IPS-20b (cell line): ENCODE measurements at regions not wholly inside any gene's neighbourhood (a gene's known extent, or its start where the extent isn't known, plus 50 kb on each side); places are given as distances from the start of the nearest gene placed in this dataset.

Source experiments
- H3K27ac ChIP-seq: one replicate; pipeline ENCODE4 v1.5.1; 2013; ENCODE audit warnings: low read length
- H3K27me3 ChIP-seq: 2 replicates; pipeline ENCODE4 v1.6.1; 2013; ENCODE audit warnings: mild to moderate bottlenecking, low read length, inconsistent platforms; ENCODE audit not compliant: insufficient read depth
- H3K36me3 ChIP-seq: 2 replicates; pipeline ENCODE4 v1.6.1; 2013; ENCODE audit warnings: low read depth, mild to moderate bottlenecking, inconsistent platforms, low read length, moderate library complexity; ENCODE audit not compliant: insufficient read depth
- H3K4me1 ChIP-seq: 2 replicates; pipeline ENCODE4 v1.6.1; 2013; ENCODE audit warnings: mild to moderate bottlenecking, control low read depth, inconsistent platforms, low read length, moderate library complexity; ENCODE audit not compliant: insufficient read depth
- H3K4me3 ChIP-seq: 2 replicates; pipeline ENCODE4 v1.5.1; 2013; ENCODE audit warnings: mild to moderate bottlenecking, low read length, inconsistent platforms
- H3K9ac ChIP-seq: 2 replicates; pipeline ENCODE4 v1.6.1; 2013; ENCODE audit warnings: low read depth, mild to moderate bottlenecking, inconsistent platforms, low read length, moderate library complexity
- H3K9me3 ChIP-seq: 2 replicates; pipeline ENCODE4 v1.6.1; 2013; ENCODE audit warnings: mild to moderate bottlenecking, low read depth, low read length, inconsistent platforms; ENCODE audit not compliant: insufficient read depth

- Histone ChIP-seq H3K27ac (no peak overlapping the region), H3K9ac (no peak overlapping the region)
These were observed 110.7 kb downstream of the KLF12 start for GRCh38 chr13:74023484-74023883.

GRCh38 chr13:74021505-74021904 is 112.7 kb downstream of the KLF12 start:
- H3K27ac ChIP-seq: no peak overlapping the region

More at GRCh38 chr13:74023484-74023883, 110.7 kb downstream of the KLF12 start:
- Histone ChIP-seq H3K4me1 (peaks cover 34% of the 10 kb centered on the region; the same call in 1 of the 2 replicates), H3K4me3 (no peak overlapping the region), H3K36me3 (no peaks in the 10 kb centered on the region), H3K27me3 (no peaks in the 10 kb centered on the region), H3K9me3 (no peaks in the 10 kb centered on the region; the same call in 1 of the 2 replicates)

GRCh38 chr13:74018062-74018431 is 116.2 kb downstream of the KLF12 start:
- H3K9me3 ChIP-seq: no peaks in the 10 kb centered on the region; the same call in 1 of the 2 replicates
- no peak overlapping the region for H3K9ac ChIP-seq
- no peaks in the 10 kb centered on the region for H3K27me3 ChIP-seq
- H3K27ac ChIP-seq: no peak overlapping the region
- H3K36me3 ChIP-seq: no peaks in the 10 kb centered on the region
- H3K4me3 ChIP-seq: no peak overlapping the region
- H3K4me1 ChIP-seq: peaks cover 6% of the 10 kb centered on the region; the same call in 1 of the 2 replicates

More at GRCh38 chr13:74021505-74021904, 112.7 kb downstream of the KLF12 start:
- Histone ChIP-seq H3K4me3 (no peak overlapping the region), H3K9me3 (no peaks in the 10 kb centered on the region; the same call in 1 of the 2 replicates), H3K36me3 (no peaks in the 10 kb centered on the region), H3K4me1 (peaks cover 22% of the 10 kb centered on the region; the same call in 1 of the 2 replicates), H3K9ac (no peak overlapping the region), H3K27me3 (no peaks in the 10 kb centered on the region)

DNA sequence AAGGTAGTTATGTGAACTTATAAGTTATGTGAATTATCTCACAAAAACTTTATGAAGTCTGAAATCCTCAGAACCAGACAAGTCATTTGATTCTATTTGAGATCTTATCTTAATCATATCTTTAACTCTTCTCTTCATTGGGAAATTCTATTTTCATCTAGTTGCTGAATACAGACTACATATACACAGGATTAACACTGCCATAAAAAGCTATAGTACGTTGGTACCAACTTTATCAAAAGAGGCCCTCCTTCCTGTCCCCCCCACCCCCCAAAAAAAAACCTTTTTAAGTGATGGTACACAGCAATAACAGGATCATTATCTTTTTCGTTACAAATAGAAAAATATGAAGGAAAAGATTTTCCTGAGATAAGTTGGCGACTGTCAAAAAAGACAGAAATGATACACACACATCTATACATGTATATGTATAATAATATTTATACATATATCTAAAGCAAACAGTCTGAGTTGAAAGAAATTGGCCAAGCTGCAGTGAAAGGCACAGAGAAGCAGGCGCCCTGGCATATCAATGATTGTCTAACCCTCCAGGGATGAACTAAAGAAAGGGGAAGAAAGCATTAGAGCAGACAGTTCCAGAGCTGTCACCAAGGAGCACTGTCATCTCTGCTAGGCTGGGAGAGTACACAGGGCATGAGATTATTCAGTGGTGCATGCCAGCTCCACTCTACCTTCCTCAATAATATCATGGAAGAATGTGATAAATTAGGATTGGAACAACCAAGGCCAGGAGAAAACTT is 116.7 kb downstream of the KLF12 start:
- Histone ChIP-seq H3K4me1 (peaks cover 6% of the 10 kb centered on the region; the same call in 1 of the 2 replicates), H3K9ac (no peak overlapping the region), H3K4me3 (no peak overlapping the region), H3K9me3 (no peaks in the 10 kb centered on the region; the same call in 1 of the 2 replicates), H3K27ac (no peak overlapping the region), H3K36me3 (no peaks in the 10 kb centered on the region), H3K27me3 (no peaks in the 10 kb centered on the region)

DNA sequence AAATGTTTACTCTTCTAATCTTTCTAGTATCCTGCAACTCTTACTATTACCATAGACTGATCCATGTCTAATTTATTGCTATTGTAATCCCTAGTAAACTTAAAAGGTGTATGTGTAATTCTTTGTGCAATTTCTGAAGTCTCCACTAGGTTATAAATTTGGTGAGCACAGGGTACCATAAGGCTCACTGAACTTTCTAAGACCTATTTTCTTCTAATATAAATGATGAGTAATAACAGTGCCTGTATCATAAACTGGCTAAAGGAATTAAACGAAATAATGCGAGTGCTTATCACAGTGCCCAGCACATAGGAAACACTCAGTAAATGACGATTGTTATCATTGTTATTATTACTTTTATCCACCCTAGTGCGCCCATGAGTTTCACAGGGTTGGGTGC is 119.1 kb downstream of the KLF12 start:
- Histone ChIP-seq H3K9me3 (no peaks in the 10 kb centered on the region), H3K4me1 (peaks cover 6% of the 10 kb centered on the region; the same call in 1 of the 2 replicates), H3K27me3 (no peaks in the 10 kb centered on the region), H3K27ac (no peak overlapping the region), H3K36me3 (no peaks in the 10 kb centered on the region), H3K4me3 (no peak overlapping the region), H3K9ac (no peak overlapping the region)

DNA sequence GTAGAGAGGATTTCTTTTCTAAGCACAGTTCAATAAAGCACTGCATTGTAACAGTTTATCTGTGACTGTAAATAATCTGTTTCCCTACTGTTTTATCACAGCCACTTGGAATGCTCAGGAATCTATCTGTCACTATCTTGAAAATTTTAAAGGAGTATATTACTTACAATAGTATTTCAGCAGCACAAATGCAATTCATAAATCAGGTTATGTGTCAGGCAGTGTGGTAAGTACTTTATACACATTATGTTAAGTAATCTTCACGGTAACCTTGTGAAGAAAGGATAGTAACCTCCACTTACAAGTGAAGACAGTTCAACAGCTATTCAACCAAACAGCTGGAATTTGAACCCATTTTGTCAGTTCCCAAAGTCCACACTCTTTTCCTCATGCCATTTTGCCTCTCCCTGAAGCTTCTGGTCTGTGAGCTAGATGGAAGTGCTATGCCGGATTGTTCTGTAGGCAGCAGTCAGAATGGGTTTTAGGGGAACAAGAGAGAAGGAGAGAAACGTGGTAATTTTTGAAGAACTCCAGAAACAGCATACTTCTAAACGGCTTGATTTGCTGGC is 125.0 kb downstream of the KLF12 start:
- peaks cover 6% of the 10 kb centered on the region; the same call in 1 of the 2 replicates for H3K4me1 ChIP-seq
- no peak overlapping the region for H3K27ac ChIP-seq
- no peaks in the 10 kb centered on the region for H3K27me3 ChIP-seq
- H3K36me3 ChIP-seq: no peaks in the 10 kb centered on the region
- H3K9me3 ChIP-seq: no peaks in the 10 kb centered on the region
- H3K4me3 ChIP-seq: no peak overlapping the region
- H3K9ac ChIP-seq: no peak overlapping the region

- Histone ChIP-seq H3K4me1 (no peaks in the 10 kb centered on the region), H3K4me3 (no peak overlapping the region), H3K36me3 (no peaks in the 10 kb centered on the region), H3K9me3 (no peaks in the 10 kb centered on the region), H3K9ac (no peak overlapping the region), H3K27ac (no peak overlapping the region), H3K27me3 (no peaks in the 10 kb centered on the region)
These were observed 127.5 kb downstream of the KLF12 start for GRCh38 chr13:74006666-74007065.

GRCh38 chr13:74005320-74006157 is 128.7 kb downstream of the KLF12 start:
- H3K36me3 ChIP-seq: no peaks in the 10 kb centered on the region
- no peak overlapping the region for H3K4me3 ChIP-seq
- H3K9me3 ChIP-seq: no peaks in the 10 kb centered on the region
- H3K4me1 ChIP-seq: no peaks in the 10 kb centered on the region
- H3K27me3 ChIP-seq: no peaks in the 10 kb centered on the region
- H3K9ac ChIP-seq: no peak overlapping the region
- no peak overlapping the region for H3K27ac ChIP-seq

GRCh38 chr13:74004109-74004508 is 130.1 kb downstream of the KLF12 start:
- H3K27me3 ChIP-seq: no peaks in the 10 kb centered on the region
- no peaks in the 10 kb centered on the region for H3K36me3 ChIP-seq
- no peaks in the 10 kb centered on the region for H3K4me1 ChIP-seq
- H3K27ac ChIP-seq: no peak overlapping the region
- no peak overlapping the region for H3K4me3 ChIP-seq
- H3K9ac ChIP-seq: no peak overlapping the region
- no peaks in the 10 kb centered on the region for H3K9me3 ChIP-seq

DNA sequence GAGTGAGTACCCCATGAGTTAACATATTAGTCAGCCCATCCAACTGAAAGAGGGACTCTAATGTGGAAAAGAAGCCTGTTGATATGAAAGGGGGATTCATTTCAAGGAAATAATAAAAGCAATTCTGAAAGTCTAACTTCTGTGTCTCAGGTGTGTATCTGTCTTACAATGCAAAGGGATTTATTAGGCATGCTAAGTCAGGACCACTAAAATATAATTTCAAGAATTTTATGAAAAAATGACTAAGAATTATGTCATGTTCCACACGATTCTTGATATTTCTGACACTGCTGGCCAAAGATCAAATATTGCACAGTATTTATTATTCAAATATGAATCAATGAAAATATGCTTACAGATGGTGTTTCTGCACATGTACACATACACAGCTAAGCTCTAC is 130.8 kb downstream of the KLF12 start:
- H3K9ac ChIP-seq: no peak overlapping the region
- H3K36me3 ChIP-seq: no peaks in the 10 kb centered on the region
- H3K9me3 ChIP-seq: no peaks in the 10 kb centered on the region
- no peaks in the 10 kb centered on the region for H3K4me1 ChIP-seq
- no peak overlapping the region for H3K4me3 ChIP-seq
- no peaks in the 10 kb centered on the region for H3K27me3 ChIP-seq
- H3K27ac ChIP-seq: no peak overlapping the region

- no peaks in the 10 kb centered on the region for H3K27me3 ChIP-seq
- no peak overlapping the region for H3K9ac ChIP-seq
These were observed 133.3 kb downstream of the KLF12 start for GRCh38 chr13:74000876-74001275.

More at GRCh38 chr13:74000876-74001275, 133.3 kb downstream of the KLF12 start:
- Histone ChIP-seq H3K36me3 (no peaks in the 10 kb centered on the region), H3K4me1 (no peaks in the 10 kb centered on the region), H3K4me3 (no peak overlapping the region), H3K9me3 (no peaks in the 10 kb centered on the region), H3K27ac (no peak overlapping the region)
